Loucy (cell line): ENCODE measurements at regions not wholly inside any gene's neighbourhood (a gene's known extent, or its start where the extent isn't known, plus 50 kb on each side); places are given as distances from the start of the nearest gene placed in this dataset.

ENCODE experiments used
- EZH2phosphoT487 ChIP-seq: fragments of 200-600 bp; IDR thresholded peaks from 2 replicates; pipeline ENCODE4 v1.6.1; 2018; ENCODE audit warnings: antibody characterized with exemption, mild to moderate bottlenecking, moderate library complexity, borderline replicate concordance
- TF ChIP-seq, protein P1 (sequence below): fragments of 200-600 bp; sonication (generic); conservative IDR thresholded peaks from 2 replicates; pipeline ENCODE4 v1.5.1; 2014; ENCODE audit warnings: mild to moderate bottlenecking, antibody characterized with exemption, low read length

- TF ChIP-seq, protein P1, sequence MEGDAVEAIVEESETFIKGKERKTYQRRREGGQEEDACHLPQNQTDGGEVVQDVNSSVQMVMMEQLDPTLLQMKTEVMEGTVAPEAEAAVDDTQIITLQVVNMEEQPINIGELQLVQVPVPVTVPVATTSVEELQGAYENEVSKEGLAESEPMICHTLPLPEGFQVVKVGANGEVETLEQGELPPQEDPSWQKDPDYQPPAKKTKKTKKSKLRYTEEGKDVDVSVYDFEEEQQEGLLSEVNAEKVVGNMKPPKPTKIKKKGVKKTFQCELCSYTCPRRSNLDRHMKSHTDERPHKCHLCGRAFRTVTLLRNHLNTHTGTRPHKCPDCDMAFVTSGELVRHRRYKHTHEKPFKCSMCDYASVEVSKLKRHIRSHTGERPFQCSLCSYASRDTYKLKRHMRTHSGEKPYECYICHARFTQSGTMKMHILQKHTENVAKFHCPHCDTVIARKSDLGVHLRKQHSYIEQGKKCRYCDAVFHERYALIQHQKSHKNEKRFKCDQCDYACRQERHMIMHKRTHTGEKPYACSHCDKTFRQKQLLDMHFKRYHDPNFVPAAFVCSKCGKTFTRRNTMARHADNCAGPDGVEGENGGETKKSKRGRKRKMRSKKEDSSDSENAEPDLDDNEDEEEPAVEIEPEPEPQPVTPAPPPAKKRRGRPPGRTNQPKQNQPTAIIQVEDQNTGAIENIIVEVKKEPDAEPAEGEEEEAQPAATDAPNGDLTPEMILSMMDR = no peak
- no peak for TF ChIP-seq EZH2phosphoT487
Measured at GRCh38 chr6:108779536-108780275, 68.5 kb upstream of the ARMC2 start.
